MM.1S (cell line): ENCODE measurements at regions not wholly inside any gene's neighbourhood (a gene's known extent, or its start where the extent isn't known, plus 50 kb on each side); places are given as distances from the start of the nearest gene placed in this dataset.

Source experiments
- DNase-seq: peaks from one replicate; pipeline ENCODE4 v3.0.0-alpha.2; 2015
- H2AFZ ChIP-seq: fragments of 300-600 bp; sonication (generic); 2 replicates; pipeline ENCODE4 v1.6.0; 2016; ENCODE audit warnings: antibody characterized with exemption, low read length
- H3F3A ChIP-seq: fragments of 300-600 bp; sonication (generic); 2 replicates; pipeline ENCODE4 v1.6.1; 2016; ENCODE audit warnings: mild to moderate bottlenecking, antibody characterized with exemption, low read length, moderate library complexity, mixed read lengths; ENCODE audit not compliant: insufficient read depth
- H3K27ac ChIP-seq: fragments of 300-600 bp; sonication (generic); 2 replicates; pipeline ENCODE4 v1.5.1; 2016; ENCODE audit warnings: mild to moderate bottlenecking, low read length
- H3K27me3 ChIP-seq: fragments of 300-600 bp; sonication (generic); replicated peaks from 2 replicates; pipeline ENCODE4 v1.6.0; 2016; ENCODE audit warnings: low read length; ENCODE audit not compliant: insufficient read depth
- H3K36me3 ChIP-seq: fragments of 300-600 bp; sonication (generic); replicated peaks from 2 replicates; pipeline ENCODE4 v1.6.1; 2016; ENCODE audit warnings: mild to moderate bottlenecking, low read length, mixed read lengths; ENCODE audit not compliant: insufficient read depth
- H3K4me1 ChIP-seq: fragments of 300-600 bp; sonication (generic); 2 replicates; pipeline ENCODE4 v1.6.1; 2016; ENCODE audit warnings: low read length, mixed read lengths
- H3K4me2 ChIP-seq: fragments of 300-600 bp; sonication (generic); 2 replicates; pipeline ENCODE4 v1.6.0; 2016; ENCODE audit warnings: low read depth, low read length
- H3K4me3 ChIP-seq: fragments of 300-600 bp; sonication (generic); 2 replicates; pipeline ENCODE4 v1.5.1; 2016; ENCODE audit warnings: low read length, mixed read lengths
- H3K79me2 ChIP-seq: fragments of 300-600 bp; sonication (generic); 2 replicates; pipeline ENCODE4 v1.6.1; 2016; ENCODE audit warnings: mixed run types, low read length, mixed read lengths
- H3K9ac ChIP-seq: fragments of 300-600 bp; sonication (generic); 2 replicates; pipeline ENCODE4 v1.6.1; 2016; ENCODE audit warnings: low read length, mixed read lengths
- H3K9me2 ChIP-seq: fragments of 300-600 bp; sonication (generic); replicated peaks from 2 replicates; pipeline ENCODE4 v1.6.1; 2016; ENCODE audit warnings: mild to moderate bottlenecking, low read length, mixed read lengths; ENCODE audit not compliant: insufficient read depth
- H3K9me3 ChIP-seq: fragments of 300-600 bp; sonication (generic); replicated peaks from 2 replicates; pipeline ENCODE4 v1.6.1; 2016; ENCODE audit warnings: mild to moderate bottlenecking, low read length, mixed read lengths; ENCODE audit not compliant: insufficient read depth
- H4K20me1 ChIP-seq: fragments of 300-600 bp; sonication (generic); 2 replicates; pipeline ENCODE4 v1.6.1; 2016; ENCODE audit warnings: mild to moderate bottlenecking, low read length, moderate library complexity, mixed read lengths; ENCODE audit not compliant: insufficient read depth
- EZH2 ChIP-seq: fragments of 300-600 bp; sonication (generic); optimal IDR thresholded peaks from 2 replicates; pipeline ENCODE3; 2017; ENCODE audit warnings: low read depth, mild to moderate bottlenecking, antibody characterized with exemption, low read length, mixed read lengths
- EZH2phosphoT487 ChIP-seq: fragments of 300-600 bp; sonication (generic); IDR thresholded peaks from 2 replicates; pipeline ENCODE4 v1.6.1; 2018; ENCODE audit warnings: antibody characterized with exemption, low read length
- TF ChIP-seq, protein P1 (sequence below): fragments of 300-600 bp; sonication (generic); IDR thresholded peaks from 2 replicates; pipeline ENCODE4 v1.5.1; 2016; ENCODE audit warnings: antibody characterized with exemption, low read length, mixed read lengths

DNA sequence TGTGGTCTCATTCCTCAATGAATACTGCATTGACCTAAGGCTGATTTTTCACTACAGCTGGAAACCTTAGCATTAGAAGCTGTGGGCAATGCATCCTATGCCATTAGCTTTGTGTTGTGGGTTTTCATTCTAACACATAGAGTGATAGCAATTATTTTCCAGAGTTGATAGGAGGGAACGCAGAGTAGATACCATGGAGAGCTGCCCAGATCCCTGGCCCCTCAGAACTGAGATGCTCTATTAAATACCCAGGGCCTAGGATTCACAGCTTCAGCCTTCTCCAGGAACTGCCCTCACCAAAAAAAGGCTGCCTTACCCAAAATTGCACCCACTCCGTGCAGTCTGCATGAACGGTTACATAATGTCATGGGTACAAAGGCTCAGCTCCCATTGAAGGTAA, 444.4 kb downstream of the SUCLA2 start:
- H3K4me2 ChIP-seq, result no peak overlapping the region
- H3K4me1 ChIP-seq, result no peaks in the 10 kb centered on the region
- H4K20me1 ChIP-seq, result no peaks in the 10 kb centered on the region
- H3K4me3 ChIP-seq, result no peak overlapping the region
- no peaks in the 10 kb centered on the region for H3K9me2 ChIP-seq
- no peaks in the 10 kb centered on the region for H3K27me3 ChIP-seq
- no peak for DNase-seq
- no peaks in the 10 kb centered on the region for H3K79me2 ChIP-seq
- no peaks in the 10 kb centered on the region for H3K36me3 ChIP-seq
- no peak overlapping the region for H3K9ac ChIP-seq
- no peaks in the 10 kb centered on the region for H3K9me3 ChIP-seq
- TF ChIP-seq, protein P1, sequence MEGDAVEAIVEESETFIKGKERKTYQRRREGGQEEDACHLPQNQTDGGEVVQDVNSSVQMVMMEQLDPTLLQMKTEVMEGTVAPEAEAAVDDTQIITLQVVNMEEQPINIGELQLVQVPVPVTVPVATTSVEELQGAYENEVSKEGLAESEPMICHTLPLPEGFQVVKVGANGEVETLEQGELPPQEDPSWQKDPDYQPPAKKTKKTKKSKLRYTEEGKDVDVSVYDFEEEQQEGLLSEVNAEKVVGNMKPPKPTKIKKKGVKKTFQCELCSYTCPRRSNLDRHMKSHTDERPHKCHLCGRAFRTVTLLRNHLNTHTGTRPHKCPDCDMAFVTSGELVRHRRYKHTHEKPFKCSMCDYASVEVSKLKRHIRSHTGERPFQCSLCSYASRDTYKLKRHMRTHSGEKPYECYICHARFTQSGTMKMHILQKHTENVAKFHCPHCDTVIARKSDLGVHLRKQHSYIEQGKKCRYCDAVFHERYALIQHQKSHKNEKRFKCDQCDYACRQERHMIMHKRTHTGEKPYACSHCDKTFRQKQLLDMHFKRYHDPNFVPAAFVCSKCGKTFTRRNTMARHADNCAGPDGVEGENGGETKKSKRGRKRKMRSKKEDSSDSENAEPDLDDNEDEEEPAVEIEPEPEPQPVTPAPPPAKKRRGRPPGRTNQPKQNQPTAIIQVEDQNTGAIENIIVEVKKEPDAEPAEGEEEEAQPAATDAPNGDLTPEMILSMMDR, result no peak
- no peak for TF ChIP-seq EZH2phosphoT487
- TF ChIP-seq EZH2, result no peak
- no peak overlapping the region for H2AFZ ChIP-seq
- no peak overlapping the region for H3K27ac ChIP-seq
- H3F3A ChIP-seq, result no peaks in the 10 kb centered on the region

DNA sequence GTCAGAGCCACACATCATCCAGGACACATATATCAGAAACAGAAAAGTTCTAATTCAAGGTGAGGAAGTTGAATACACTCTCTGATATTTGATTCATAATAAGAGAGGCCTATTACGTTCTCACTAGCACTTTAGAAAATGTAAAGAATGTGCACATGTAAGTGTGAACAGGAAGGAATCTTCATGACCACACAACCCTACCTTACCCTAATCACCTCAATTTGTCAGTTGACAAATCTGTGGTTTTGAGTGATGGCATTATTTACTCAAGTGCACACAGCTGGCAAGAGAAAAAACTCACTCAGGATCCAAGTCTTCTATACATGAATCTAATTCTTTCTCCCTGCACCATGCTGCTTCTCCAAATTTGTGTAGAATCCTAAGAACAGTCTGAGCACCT, 445.8 kb downstream of the SUCLA2 start:
- Histone ChIP-seq H3K27ac (no peak overlapping the region), H4K20me1 (no peaks in the 10 kb centered on the region), H3K9me2 (no peaks in the 10 kb centered on the region), H3K36me3 (no peaks in the 10 kb centered on the region), H3K9me3 (no peaks in the 10 kb centered on the region), H3K4me2 (no peak overlapping the region), H3K27me3 (no peaks in the 10 kb centered on the region), H2AFZ (no peak overlapping the region), H3K79me2 (no peaks in the 10 kb centered on the region), H3F3A (no peaks in the 10 kb centered on the region), H3K4me3 (no peak overlapping the region), H3K4me1 (no peaks in the 10 kb centered on the region), H3K9ac (no peak overlapping the region)
- TF ChIP-seq EZH2 (no peak), EZH2phosphoT487 (no peak)
- TF ChIP-seq, protein P1, result no peak
- no peak for DNase-seq

DNA sequence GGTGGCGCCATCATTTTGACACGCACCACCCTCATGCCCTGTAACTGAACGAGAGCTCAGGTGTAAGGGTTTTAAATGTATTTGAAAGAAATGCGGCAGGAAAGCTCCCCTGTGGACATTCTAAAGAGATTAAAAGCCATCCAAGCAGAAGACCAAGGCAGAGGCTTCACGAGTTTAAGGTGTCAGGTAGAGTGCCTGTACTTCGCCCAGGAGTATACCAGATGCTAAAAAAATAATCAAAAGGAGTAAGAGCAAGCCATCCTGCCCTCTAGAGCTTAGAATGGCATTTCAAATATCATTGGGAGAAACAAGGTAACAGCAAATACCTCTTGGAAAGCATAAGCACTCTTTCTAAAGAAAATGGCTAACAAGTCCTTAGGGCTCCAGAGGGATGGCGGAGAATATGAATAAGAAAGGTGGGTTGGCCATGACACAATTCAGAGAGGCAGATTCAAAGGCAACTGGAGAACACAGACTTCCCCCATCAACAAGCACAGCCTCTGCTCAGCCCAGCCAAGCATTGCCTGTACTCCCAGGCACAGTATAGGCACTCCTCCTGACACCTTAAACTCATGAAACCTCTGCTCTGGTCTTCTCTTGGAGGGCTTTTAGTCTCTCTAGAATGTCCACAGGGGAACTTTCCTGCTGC, 447.6 kb downstream of the SUCLA2 start:
- H3K79me2 ChIP-seq, result no peaks in the 10 kb centered on the region
- H3F3A ChIP-seq, result no peaks in the 10 kb centered on the region
- H3K9me2 ChIP-seq, result no peaks in the 10 kb centered on the region
- no peaks in the 10 kb centered on the region for H4K20me1 ChIP-seq
- H3K9ac ChIP-seq, result no peak overlapping the region
- H3K4me3 ChIP-seq, result no peak overlapping the region
- no peaks in the 10 kb centered on the region for H3K9me3 ChIP-seq
- H3K27ac ChIP-seq, result no peak overlapping the region
- no peaks in the 10 kb centered on the region for H3K4me1 ChIP-seq
- DNase-seq, result no peak
- TF ChIP-seq, protein P1, result no peak
- TF ChIP-seq EZH2phosphoT487 (no peak), EZH2 (no peak)
- H3K4me2 ChIP-seq, result no peak overlapping the region
- no peak overlapping the region for H2AFZ ChIP-seq
- H3K27me3 ChIP-seq, result no peaks in the 10 kb centered on the region
- no peaks in the 10 kb centered on the region for H3K36me3 ChIP-seq
